DND-41 (cell line): ENCODE measurements at regions not wholly inside any gene's neighbourhood (a gene's known extent, or its start where the extent isn't known, plus 50 kb on each side); places are given as distances from the start of the nearest gene placed in this dataset.
A peak's percentile ranks its signal among the peaks of the same experiment; 100 is the strongest.

Experiments used
- ATAC-seq: fragments of 200-7000 bp; cut with Tn5 transposase; 3 replicates; pipeline ENCODE4 v1.9.1; 2021; ENCODE audit warnings: low read depth; ENCODE audit not compliant: insufficient read depth
- DNase-seq: peaks from one replicate; pipeline ENCODE4 v3.0.0-alpha.2; 2020
- H2AFZ ChIP-seq: 2 replicates; pipeline ENCODE4 v1.6.0; 2012; ENCODE audit warnings: low read depth, low read length
- H3K27ac ChIP-seq: 2 replicates; pipeline ENCODE4 v1.5.1; 2012; ENCODE audit warnings: low read length, inconsistent platforms
- H3K27me3 ChIP-seq: fragments of 200-600 bp; sonication (generic); 2 replicates; pipeline ENCODE4 v1.6.0; 2012; ENCODE audit warnings: low read length, mild to moderate bottlenecking, inconsistent platforms; ENCODE audit not compliant: insufficient read depth, poor library complexity
- H3K36me3 ChIP-seq: 2 replicates; pipeline ENCODE4 v1.5.1; 2012; ENCODE audit warnings: low read length, inconsistent platforms; ENCODE audit not compliant: insufficient read depth
- H3K4me1 ChIP-seq: 2 replicates; pipeline ENCODE4 v1.5.1; 2012; ENCODE audit warnings: mild to moderate bottlenecking, low read length; ENCODE audit not compliant: insufficient read depth
- H3K4me2 ChIP-seq: 2 replicates; pipeline ENCODE4 v1.6.0; 2012; ENCODE audit warnings: mild to moderate bottlenecking, moderate library complexity, low read length, inconsistent platforms; ENCODE audit not compliant: insufficient read depth
- H3K4me3 ChIP-seq, 2 experiments: fragments of 200-600 bp in 1 of 2; shearing (Covaris generic) in 1 of 2; 2 replicates each; pipeline ENCODE4 v1.5.1; 2012 to 2016; ENCODE audit warnings: inconsistent platforms in 2 of 2, low read length in 2 of 2, mild to moderate bottlenecking in 2 of 2, low read depth in 1 of 2, moderate library complexity in 1 of 2
- H3K79me2 ChIP-seq: 2 replicates; pipeline ENCODE4 v1.6.0; 2012; ENCODE audit warnings: low read length, inconsistent platforms; ENCODE audit not compliant: insufficient read depth
- H3K9ac ChIP-seq: 2 replicates; pipeline ENCODE4 v1.6.0; 2012; ENCODE audit warnings: low read depth, mild to moderate bottlenecking, inconsistent platforms, low read length, moderate library complexity
- H3K9me3 ChIP-seq: 2 replicates; pipeline ENCODE4 v1.5.1; 2012; ENCODE audit warnings: low read length, moderate library complexity, mild to moderate bottlenecking, inconsistent platforms; ENCODE audit not compliant: insufficient read depth, severe bottlenecking
- H4K20me1 ChIP-seq: 2 replicates; pipeline ENCODE4 v1.6.0; 2012; ENCODE audit warnings: low read length; ENCODE audit not compliant: insufficient read depth
- EZH2 ChIP-seq: IDR thresholded peaks from 3 replicates; pipeline ENCODE4 v1.6.1; 2012; ENCODE audit warnings: borderline replicate concordance, low read depth, mild to moderate bottlenecking, moderate library complexity, low read length, inconsistent platforms; ENCODE audit not compliant: severe bottlenecking
- TF ChIP-seq, protein P1 (sequence below): IDR thresholded peaks from 2 replicates; pipeline ENCODE4 v1.5.1; 2012; ENCODE audit warnings: borderline replicate concordance, low read length, moderate library complexity, mild to moderate bottlenecking; ENCODE audit not compliant: poor library complexity, severe bottlenecking; ENCODE audit errors: extremely low read depth

GRCh38 chr14:97688631-97689336 lies 891.6 kb downstream of the VRK1 start:
- Histone ChIP-seq H2AFZ (no peak overlapping the region), H3K9ac (no peak overlapping the region), H3K79me2 (no peaks in the 10 kb centered on the region), H4K20me1 (no peaks in the 10 kb centered on the region), H3K4me3 (no peak overlapping the region), H3K4me1 (peaks cover 20% of the 10 kb centered on the region), H3K9me3 (no peaks in the 10 kb centered on the region), H3K36me3 (no peaks in the 10 kb centered on the region), H3K4me2 (no peak overlapping the region), H3K27ac (no peak overlapping the region), H3K27me3 (no peaks in the 10 kb centered on the region)
- DNase-seq, result no peak
- TF ChIP-seq EZH2, result no peak
- TF ChIP-seq, protein P1, sequence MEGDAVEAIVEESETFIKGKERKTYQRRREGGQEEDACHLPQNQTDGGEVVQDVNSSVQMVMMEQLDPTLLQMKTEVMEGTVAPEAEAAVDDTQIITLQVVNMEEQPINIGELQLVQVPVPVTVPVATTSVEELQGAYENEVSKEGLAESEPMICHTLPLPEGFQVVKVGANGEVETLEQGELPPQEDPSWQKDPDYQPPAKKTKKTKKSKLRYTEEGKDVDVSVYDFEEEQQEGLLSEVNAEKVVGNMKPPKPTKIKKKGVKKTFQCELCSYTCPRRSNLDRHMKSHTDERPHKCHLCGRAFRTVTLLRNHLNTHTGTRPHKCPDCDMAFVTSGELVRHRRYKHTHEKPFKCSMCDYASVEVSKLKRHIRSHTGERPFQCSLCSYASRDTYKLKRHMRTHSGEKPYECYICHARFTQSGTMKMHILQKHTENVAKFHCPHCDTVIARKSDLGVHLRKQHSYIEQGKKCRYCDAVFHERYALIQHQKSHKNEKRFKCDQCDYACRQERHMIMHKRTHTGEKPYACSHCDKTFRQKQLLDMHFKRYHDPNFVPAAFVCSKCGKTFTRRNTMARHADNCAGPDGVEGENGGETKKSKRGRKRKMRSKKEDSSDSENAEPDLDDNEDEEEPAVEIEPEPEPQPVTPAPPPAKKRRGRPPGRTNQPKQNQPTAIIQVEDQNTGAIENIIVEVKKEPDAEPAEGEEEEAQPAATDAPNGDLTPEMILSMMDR, result no peak
- no peak for ATAC-seq

GRCh38 chr14:97692084-97692483 lies 894.9 kb downstream of the VRK1 start:
- DNase-seq (no peak), ATAC-seq (no peak)
- no peak for TF ChIP-seq EZH2
- TF ChIP-seq, protein P1, result no peak
- H4K20me1 ChIP-seq, result no peaks in the 10 kb centered on the region
- H3K4me3 ChIP-seq, result no peak overlapping the region
- H3K27me3 ChIP-seq, result no peaks in the 10 kb centered on the region
- H3K27ac ChIP-seq, result peak overlapping the region; percentile 9; the same call in 1 of the 2 replicates
- no peaks in the 10 kb centered on the region for H3K4me1 ChIP-seq
- H2AFZ ChIP-seq, result no peak overlapping the region
- H3K79me2 ChIP-seq, result no peaks in the 10 kb centered on the region
- no peaks in the 10 kb centered on the region for H3K36me3 ChIP-seq
- no peak overlapping the region for H3K4me2 ChIP-seq
- H3K9me3 ChIP-seq, result no peaks in the 10 kb centered on the region
- H3K9ac ChIP-seq, result no peak overlapping the region

DNA sequence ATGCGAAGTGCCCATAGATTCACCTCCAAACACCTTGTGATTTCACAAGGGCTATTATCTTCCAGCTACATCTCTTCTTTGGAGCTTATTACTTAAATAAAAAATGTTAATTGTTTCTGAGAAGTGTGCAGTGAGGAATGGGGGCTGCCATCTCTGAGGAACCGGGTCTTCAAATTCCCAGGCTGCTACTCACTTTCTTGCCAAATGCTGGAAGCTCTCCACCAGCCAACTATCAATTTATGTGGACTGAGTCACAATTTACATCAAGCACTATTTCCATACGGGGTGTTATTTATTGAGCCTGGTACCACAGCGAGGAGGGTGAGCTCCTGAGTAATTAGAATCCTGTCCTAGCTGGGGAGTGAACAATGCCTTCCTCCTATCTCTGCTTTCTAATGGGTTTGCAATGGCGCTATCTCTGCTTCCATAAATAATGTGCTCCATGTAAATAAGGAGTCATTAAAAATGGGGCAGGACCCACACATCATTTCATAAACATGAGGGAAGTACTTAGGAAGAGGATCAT lies 898.3 kb downstream of the VRK1 start:
- no peak overlapping the region for H3K9ac ChIP-seq
- ATAC-seq (no peak), DNase-seq (no peak)
- TF ChIP-seq, protein P1, result no peak
- TF ChIP-seq EZH2, result no peak
- no peaks in the 10 kb centered on the region for H3K79me2 ChIP-seq
- H3K9me3 ChIP-seq, result peaks cover 6% of the 10 kb centered on the region
- H3K4me2 ChIP-seq, result no peak overlapping the region
- no peaks in the 10 kb centered on the region for H3K27me3 ChIP-seq
- no peak overlapping the region for H3K27ac ChIP-seq
- no peaks in the 10 kb centered on the region for H3K36me3 ChIP-seq
- no peak overlapping the region for H3K4me3 ChIP-seq
- H2AFZ ChIP-seq, result no peak overlapping the region
- peaks cover 9% of the 10 kb centered on the region for H3K4me1 ChIP-seq
- no peaks in the 10 kb centered on the region for H4K20me1 ChIP-seq
